GM12873 (cell line): ENCODE measurements at regions not wholly inside any gene's neighbourhood (a gene's known extent, or its start where the extent isn't known, plus 50 kb on each side); places are given as distances from the start of the nearest gene placed in this dataset.

ENCODE experiments used
- CTCF ChIP-seq: IDR thresholded peaks from 2 replicates; pipeline ENCODE4 v1.5.1; 2012; ENCODE audit warnings: low read depth, mild to moderate bottlenecking, moderate library complexity, low read length, control low read depth; ENCODE audit not compliant: insufficient read depth; ENCODE audit errors: missing control alignments

DNA sequence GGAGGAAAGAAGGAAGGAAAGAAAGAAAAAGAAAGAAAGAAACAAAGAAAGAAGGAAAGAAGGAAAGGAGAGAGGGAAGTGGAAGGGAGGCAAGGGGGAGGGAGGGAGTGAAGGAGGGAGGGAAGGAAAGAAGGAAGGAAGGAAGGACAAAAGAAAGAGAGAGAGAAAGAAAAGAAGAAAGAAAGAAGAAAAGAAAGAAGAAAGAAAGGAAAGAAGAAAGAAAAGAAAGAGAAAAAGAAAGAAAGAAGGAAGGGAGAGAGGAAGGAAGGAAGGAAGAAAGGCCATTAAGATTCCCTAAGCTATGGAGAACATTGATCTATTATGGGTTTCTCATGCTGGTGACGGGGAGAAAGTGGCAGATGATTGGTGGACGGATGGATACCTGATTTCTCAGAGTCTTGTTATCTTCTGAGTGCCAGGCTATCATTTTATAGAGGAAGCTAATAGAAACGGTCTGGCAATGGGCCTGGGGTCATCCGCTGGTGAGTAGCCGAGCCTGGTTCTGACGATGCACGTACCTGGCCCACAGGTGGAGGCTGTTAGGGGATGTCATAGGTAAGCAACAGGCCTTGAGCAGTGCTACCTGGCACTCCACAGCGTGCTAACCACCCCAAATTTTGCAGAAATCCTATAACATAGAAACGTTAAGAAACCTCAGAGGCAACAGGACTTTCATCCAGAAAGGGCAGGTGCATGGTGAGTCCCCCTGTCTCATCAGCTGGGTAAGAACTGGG lies 142.9 kb downstream of the SHOX start:
- TF ChIP-seq CTCF = no peak

GRCh38 chrX:771536-771935 lies 140.9 kb downstream of the SHOX start:
- TF ChIP-seq CTCF = no peak

DNA sequence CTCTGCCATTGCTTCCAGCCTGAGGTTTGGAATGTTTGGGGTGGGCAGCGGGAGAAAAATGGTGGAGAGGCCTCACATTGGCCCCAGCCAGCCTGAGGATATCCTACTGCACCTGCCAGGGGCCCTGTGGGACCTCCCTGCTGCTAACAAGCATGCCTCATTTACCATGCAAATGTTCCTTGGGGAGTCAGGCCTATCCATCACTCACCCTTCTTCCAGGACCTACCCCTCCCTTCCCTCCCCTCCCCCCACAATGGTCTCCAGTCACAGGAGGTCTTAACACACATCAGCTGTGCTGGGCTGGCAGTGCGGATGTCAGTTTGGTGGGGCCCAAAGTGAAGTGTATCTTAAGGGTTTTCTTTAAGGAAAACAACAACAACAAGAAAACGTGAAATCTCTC lies 139.2 kb downstream of the SHOX start:
- no peak for TF ChIP-seq CTCF

GRCh38 chrX:768596-768995 lies 138.0 kb downstream of the SHOX start:
- no peak for TF ChIP-seq CTCF

- TF ChIP-seq CTCF = no peak
These were observed 128.3 kb downstream of the SHOX start for GRCh38 chrX:758917-759316.

DNA sequence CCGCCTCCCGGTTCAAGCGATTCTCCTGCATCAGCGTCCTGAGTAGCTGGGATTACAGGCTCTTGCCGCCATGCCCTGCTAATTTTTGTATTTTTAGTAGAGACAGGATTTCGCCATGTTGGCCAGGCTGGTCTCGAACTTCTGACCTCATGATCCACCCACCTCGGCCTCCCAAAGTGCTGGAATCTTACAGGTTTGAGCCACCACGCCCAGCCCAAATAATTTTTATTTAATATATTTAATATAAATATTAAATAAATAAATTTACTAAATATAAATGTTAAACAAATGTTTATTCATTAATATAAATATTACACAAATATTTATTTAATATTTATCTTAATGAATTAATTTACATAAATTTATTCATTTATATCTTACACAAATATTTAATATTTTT lies 120.2 kb downstream of the SHOX start:
- no peak for TF ChIP-seq CTCF

DNA sequence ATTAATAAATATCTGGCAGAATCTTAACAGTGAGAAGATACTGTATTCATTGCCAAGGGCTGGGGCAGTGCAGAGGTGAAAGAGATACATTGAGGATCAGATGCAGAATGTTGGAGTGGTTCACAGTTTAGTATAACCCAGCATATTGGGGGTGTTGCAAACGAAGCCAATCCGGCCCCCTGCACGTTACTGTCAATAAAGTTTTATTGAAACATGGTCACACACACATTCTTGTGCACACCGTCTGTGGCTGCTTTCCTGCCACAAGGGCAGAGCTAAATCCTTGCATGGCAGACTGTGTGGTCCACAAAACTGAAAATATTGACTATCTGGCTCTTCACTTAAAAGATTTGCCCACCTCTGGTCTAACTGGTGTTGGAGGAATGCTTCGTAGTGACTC lies 119.7 kb downstream of the SHOX start:
- no peak for TF ChIP-seq CTCF

DNA sequence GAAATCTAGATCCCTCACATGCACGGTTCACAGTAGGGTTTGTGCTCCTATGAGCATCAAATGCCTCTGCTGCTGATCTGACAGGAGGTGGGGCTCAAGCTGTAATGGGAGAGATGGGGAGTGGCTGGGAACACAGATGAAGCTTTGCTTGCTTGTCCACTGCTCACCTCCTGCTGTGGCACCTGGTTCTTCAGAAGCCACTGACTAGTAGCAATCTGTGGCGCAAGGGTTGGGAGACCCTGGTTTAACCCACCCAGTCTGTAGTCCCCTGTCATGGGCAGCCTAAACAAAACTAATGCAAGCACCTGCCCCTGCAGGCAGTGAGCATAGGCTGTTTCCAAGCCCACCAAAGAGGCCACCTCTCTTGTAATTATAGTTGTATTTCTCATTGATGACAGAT lies 116.6 kb downstream of the SHOX start:
- no peak for TF ChIP-seq CTCF
